BLaER1 treated with 17β-estradiol and CSF1 and Interleukin-3, amounts not matched to agents 10 nM and 100 nM (cell line): ENCODE measurements at regions not wholly inside any gene's neighbourhood (a gene's known extent, or its start where the extent isn't known, plus 50 kb on each side); places are given as distances from the start of the nearest gene placed in this dataset.
A peak's percentile ranks its signal among the peaks of the same experiment; 100 is the strongest.

Source experiments
- H3K27ac ChIP-seq, 11 experiments: shearing (Covaris generic); formaldehyde crosslinking; 2 replicates each; pipeline ENCODE4 v1.8.1; 2022
- H3K27me3 ChIP-seq, 11 experiments: shearing (Covaris generic); formaldehyde crosslinking; 2 replicates each; pipeline ENCODE4 v1.8.1; 2022
- H3K36me3 ChIP-seq, 11 experiments: shearing (Covaris generic); formaldehyde crosslinking; 2 replicates each; pipeline ENCODE4 v1.8.1; 2022
- H3K4me1 ChIP-seq, 10 experiments: shearing (Covaris generic); formaldehyde crosslinking; 2 replicates each; pipeline ENCODE4 v1.8.1; 2022
- H3K4me2 ChIP-seq, 11 experiments: shearing (Covaris generic); formaldehyde crosslinking; 2 replicates each; pipeline ENCODE4 v1.8.1; 2022
- H3K4me3 ChIP-seq, 10 experiments: shearing (Covaris generic); formaldehyde crosslinking; 2 replicates each; pipeline ENCODE4 v1.8.1; 2022
- H3K9ac ChIP-seq, 11 experiments: shearing (Covaris generic); formaldehyde crosslinking; 2 replicates each; pipeline ENCODE4 v1.8.1; 2022
- H3K9me3 ChIP-seq, 11 experiments: shearing (Covaris generic); formaldehyde crosslinking; replicated peaks in 1 of 11; 2 replicates each; pipeline ENCODE4 v1.8.1; 2022
- H4K20me1 ChIP-seq, 11 experiments: shearing (Covaris generic); formaldehyde crosslinking; 2 replicates each; pipeline ENCODE4 v1.8.1; 2022
- Cebpa-rat ChIP-seq, 11 experiments: shearing (Covaris generic); IDR thresholded peaks; 2 replicates each; pipeline ENCODE4 v1.8.1; 2022

DNA sequence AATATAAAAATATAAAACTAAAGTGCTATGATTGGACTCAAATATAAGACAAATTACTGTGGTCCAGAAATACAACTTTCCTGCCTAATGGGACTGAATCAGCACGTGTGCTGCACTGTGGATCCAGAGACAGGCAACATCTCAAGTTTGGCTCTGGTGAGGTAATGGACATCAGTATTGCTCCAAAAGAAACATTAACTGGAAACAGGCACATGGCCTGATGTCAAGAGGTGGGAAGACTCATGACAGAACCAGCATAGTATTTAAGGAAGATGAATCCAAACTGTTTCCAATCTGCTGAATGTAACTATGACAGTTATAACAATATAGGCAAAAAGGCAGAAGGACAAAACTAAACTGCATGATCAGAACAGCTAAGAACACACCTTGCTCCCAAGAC is 354.6 kb downstream of the FSIP2 start:
- 0 out of 22 replicates have a peak, but pooled peaks cover 0 to 4% (median 0%) of the 10 kb centered on the region in 11 experiments for H3K36me3 ChIP-seq
- H3K4me3 ChIP-seq: no peak overlapping the region
- no peak overlapping the region for H3K9ac ChIP-seq
- H3K4me1 ChIP-seq: no peaks in the 10 kb centered on the region; a peak in 1 of 20 replicates
- no peak for TF ChIP-seq Cebpa-rat (IDR thresholded peaks at IDR 0.05)
- no peaks in the 10 kb centered on the region for H4K20me1 ChIP-seq
- peaks cover 0 to 34% (median 16%) of the 10 kb centered on the region in 11 experiments; a peak in 13 of 22 replicates for H3K9me3 ChIP-seq
- H3K27me3 ChIP-seq: no peaks in the 10 kb centered on the region
- H3K27ac ChIP-seq: no peak overlapping the region
- H3K4me2 ChIP-seq: no peak overlapping the region

DNA sequence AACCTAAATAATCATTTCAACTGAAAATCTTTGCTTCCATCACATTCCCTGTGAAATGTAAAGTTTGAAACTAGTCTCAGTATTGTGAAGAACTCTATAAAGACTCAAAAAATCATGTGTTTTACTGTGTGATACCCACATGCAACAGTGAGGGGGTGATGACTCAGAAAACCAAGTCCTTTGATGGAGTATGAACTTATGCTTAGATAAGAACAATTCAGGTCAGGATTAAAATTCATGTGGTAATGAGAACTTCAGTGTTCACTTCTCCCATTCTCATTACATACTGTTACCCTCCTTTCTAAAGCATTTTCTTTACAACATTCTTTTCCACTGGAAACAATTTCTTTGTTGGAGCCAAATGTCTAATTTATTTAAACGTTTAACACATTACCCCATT is 360.2 kb downstream of the FSIP2 start:
- Histone ChIP-seq H3K4me1 (peaks cover 0 to 24% (median 12%) of the 10 kb centered on the region in 10 experiments; a peak in 15 of 20 replicates), H3K4me2 (peak overlapping the region in 5 of 11 experiments; percentile 9 to 31 (median 10); a peak in 5 of 22 replicates), H3K9ac (no peak overlapping the region), H4K20me1 (no peaks in the 10 kb centered on the region), H3K36me3 (peaks cover 0 to 4% (median 0%) of the 10 kb centered on the region in 11 experiments; a peak in 1 of 22 replicates), H3K27me3 (no peaks in the 10 kb centered on the region), H3K27ac (no peak overlapping the region), H3K9me3 (peaks cover 0 to 38% (median 11%) of the 10 kb centered on the region in 11 experiments; a peak in 16 of 22 replicates), H3K4me3 (no peak overlapping the region; a peak in 1 of 20 replicates)
- no peak for TF ChIP-seq Cebpa-rat (IDR thresholded peaks at IDR 0.05)

DNA sequence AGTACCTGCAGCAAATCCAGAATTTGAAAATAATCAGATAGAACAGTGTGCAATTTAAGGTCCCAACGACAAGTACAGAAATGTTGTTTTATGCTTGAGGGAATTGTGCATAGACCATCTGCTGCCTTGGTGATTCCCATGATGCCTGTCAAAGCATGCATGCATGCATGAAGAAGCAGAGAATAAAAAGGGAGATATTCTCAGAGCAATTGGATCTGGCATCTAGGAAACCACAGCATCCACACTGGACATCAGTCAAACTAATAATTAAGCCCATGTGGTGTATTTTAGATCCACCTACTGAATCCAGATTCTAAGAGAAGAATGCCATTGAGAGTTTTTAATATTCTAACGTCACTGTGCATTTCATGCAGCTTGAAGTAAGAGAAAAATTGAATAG is 361.2 kb downstream of the FSIP2 start:
- Histone ChIP-seq H3K4me2 (peak overlapping the region in 7 of 11 experiments; percentile 27 to 71 (median 64); a peak in 13 of 22 replicates), H4K20me1 (no peaks in the 10 kb centered on the region), H3K4me1 (peaks cover 0 to 24% (median 12%) of the 10 kb centered on the region in 10 experiments; a peak in 15 of 20 replicates), H3K27ac (no peak overlapping the region), H3K27me3 (no peaks in the 10 kb centered on the region), H3K36me3 (peaks cover 0 to 4% (median 0%) of the 10 kb centered on the region in 11 experiments; a peak in 1 of 22 replicates), H3K4me3 (peak overlapping the region in 1 of 10 experiments; percentile 23; a peak in 1 of 20 replicates), H3K9ac (no peak overlapping the region), H3K9me3 (peaks cover 0 to 40% (median 14%) of the 10 kb centered on the region in 11 experiments; a peak in 15 of 22 replicates)
- no peak for TF ChIP-seq Cebpa-rat (IDR thresholded peaks at IDR 0.05)

DNA sequence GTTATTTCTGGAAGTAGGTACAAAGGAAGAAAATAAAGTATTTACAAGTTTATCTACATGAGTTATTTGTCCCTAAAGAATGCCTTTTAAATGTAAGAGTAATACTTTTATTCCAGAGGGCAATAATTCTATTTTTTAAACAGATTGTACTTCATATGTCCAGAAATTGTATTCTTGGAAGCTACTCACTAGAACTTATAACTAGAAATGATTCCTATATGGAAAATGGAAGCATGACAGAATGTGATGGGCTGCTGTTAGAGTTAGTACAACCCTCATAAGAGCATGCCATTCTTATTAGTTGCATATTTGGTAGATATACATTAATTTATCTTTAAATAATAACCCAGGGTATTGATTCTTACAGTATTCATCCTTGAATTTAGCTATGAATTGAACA is 362.0 kb downstream of the FSIP2 start:
- Histone ChIP-seq H3K27ac (no peak overlapping the region), H3K9ac (no peak overlapping the region), H3K4me2 (peak overlapping the region in 3 of 11 experiments; percentile 38 to 71 (median 71); a peak in 6 of 22 replicates), H3K4me3 (no peak overlapping the region), H4K20me1 (no peaks in the 10 kb centered on the region), H3K27me3 (no peaks in the 10 kb centered on the region), H3K36me3 (no peaks in the 10 kb centered on the region; a peak in 1 of 22 replicates), H3K9me3 (peaks cover 0 to 40% (median 17%) of the 10 kb centered on the region in 11 experiments; a peak in 16 of 22 replicates), H3K4me1 (peaks cover 0 to 24% (median 12%) of the 10 kb centered on the region in 10 experiments; a peak in 15 of 20 replicates)
- TF ChIP-seq Cebpa-rat (IDR thresholded peaks at IDR 0.05): no peak

DNA sequence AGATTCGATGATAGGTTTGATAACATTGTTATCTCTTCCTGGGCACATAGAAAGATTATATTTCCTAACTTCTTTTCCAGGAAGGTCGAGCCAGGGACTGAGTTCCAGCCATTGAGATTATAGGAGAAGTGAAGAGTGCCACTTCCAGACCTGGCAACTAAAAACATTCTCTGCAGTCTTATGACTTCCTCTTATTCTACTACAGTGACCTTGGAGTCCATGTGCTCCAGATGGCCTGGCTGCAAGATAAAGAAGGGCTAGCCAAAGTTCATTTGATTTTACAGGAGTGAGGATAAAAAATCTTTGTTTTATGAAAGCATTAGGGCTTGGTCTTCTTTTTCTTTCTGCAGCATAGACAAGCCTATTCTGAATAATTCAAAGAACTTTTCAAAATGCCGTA is 363.0 kb downstream of the FSIP2 start:
- peaks cover 0 to 24% (median 12%) of the 10 kb centered on the region in 10 experiments; a peak in 15 of 20 replicates for H3K4me1 ChIP-seq
- no peaks in the 10 kb centered on the region for H4K20me1 ChIP-seq
- no peak overlapping the region for H3K4me3 ChIP-seq
- TF ChIP-seq Cebpa-rat (IDR thresholded peaks at IDR 0.05): no peak
- H3K27ac ChIP-seq: no peak overlapping the region
- H3K36me3 ChIP-seq: peaks cover 0 to 3% (median 0%) of the 10 kb centered on the region in 11 experiments; a peak in 1 of 22 replicates
- H3K9me3 ChIP-seq: peaks cover 0 to 49% (median 20%) of the 10 kb centered on the region in 11 experiments; a peak in 17 of 22 replicates
- H3K9ac ChIP-seq: no peak overlapping the region
- no peaks in the 10 kb centered on the region for H3K27me3 ChIP-seq
- H3K4me2 ChIP-seq: no peak overlapping the region

DNA sequence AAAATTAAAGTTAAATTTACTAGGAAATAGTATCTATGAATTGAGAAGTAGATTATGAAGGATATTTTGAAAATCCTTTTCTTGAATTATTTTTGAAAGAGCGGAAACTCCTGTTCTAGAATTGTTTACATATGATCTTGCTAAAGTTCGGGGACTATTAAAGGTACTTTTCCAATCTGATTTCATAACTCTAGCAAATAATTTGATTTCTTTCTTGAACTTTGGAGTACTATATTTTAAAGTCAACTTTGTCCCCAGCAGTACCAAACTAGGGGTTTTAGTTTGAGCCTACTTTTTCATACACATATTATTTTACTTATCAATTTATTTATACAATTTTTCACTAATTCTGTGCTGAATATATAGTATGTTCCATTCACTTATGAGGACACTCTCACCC is 364.7 kb downstream of the FSIP2 start:
- Histone ChIP-seq H4K20me1 (no peaks in the 10 kb centered on the region), H3K4me2 (no peak overlapping the region), H3K9ac (no peak overlapping the region), H3K4me1 (peaks cover 0 to 30% (median 16%) of the 10 kb centered on the region in 10 experiments; a peak in 15 of 20 replicates), H3K27me3 (no peaks in the 10 kb centered on the region), H3K36me3 (peaks cover 0 to 4% (median 0%) of the 10 kb centered on the region in 11 experiments; a peak in 1 of 22 replicates), H3K4me3 (no peak overlapping the region), H3K27ac (no peak overlapping the region), H3K9me3 (peaks cover 8 to 62% (median 30%) of the 10 kb centered on the region in 11 experiments; a peak in 20 of 22 replicates)
- no peak for TF ChIP-seq Cebpa-rat (IDR thresholded peaks at IDR 0.05)

DNA sequence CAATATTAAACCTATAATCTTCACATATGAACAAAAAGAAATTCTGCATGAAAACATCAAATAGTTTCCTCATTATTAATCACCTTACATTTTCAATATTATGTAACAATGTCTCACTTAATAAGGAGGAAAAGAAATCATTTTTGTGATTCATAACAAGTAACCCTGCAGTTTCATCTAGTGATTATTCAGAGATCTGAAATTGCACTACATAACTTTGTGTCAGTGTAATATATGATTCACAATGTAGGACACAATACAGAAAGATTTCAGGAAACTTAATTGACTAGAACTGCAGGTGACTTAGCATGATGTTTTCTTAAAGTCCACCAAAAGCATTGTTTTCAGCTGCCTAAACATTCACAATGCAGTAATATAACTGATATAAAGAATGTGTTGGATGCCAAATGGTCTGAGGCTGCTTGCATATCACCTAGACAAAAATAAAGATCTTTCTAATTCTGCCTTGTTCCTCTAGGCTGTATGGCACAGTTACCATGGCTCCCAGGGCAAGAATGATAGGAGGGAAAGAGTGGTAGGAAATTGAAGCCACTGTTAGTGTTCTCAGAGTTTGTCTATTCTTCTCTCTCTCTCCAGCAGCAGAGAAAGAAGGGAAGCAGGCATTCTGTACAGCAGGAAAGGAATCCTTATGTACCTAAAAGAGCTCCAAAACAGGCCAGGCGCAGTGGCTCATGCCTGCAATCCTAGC is 366.6 kb downstream of the FSIP2 start:
- no peaks in the 10 kb centered on the region for H4K20me1 ChIP-seq
- H3K36me3 ChIP-seq: peaks cover 0 to 4% (median 0%) of the 10 kb centered on the region in 11 experiments; a peak in 1 of 22 replicates
- no peak overlapping the region for H3K4me2 ChIP-seq
- H3K27ac ChIP-seq: no peak overlapping the region
- peaks cover 8 to 81% (median 40%) of the 10 kb centered on the region in 11 experiments for H3K9me3 ChIP-seq
- H3K9ac ChIP-seq: no peak overlapping the region
- H3K4me1 ChIP-seq: peaks cover 0 to 28% (median 8%) of the 10 kb centered on the region in 10 experiments; a peak in 15 of 20 replicates
- no peak overlapping the region for H3K4me3 ChIP-seq
- TF ChIP-seq Cebpa-rat (IDR thresholded peaks at IDR 0.05): no peak
- no peaks in the 10 kb centered on the region for H3K27me3 ChIP-seq

DNA sequence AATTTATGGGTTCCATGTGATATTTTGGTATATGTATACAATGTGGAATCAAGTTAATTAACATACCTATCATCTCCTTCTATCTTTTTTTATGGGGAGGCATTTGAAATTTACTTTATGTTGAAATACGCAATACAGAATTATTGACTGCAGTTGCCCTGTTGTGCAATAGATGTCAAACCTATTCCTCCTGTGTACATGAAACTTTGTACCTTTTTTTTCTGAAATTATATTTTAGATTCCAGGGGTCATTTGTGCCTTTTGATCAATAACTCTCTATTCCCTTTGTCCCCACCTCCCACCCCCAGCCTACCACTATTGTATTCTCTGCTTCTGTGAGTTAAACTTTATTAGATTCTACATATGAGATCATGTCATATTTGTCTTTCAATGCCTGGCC is 369.9 kb downstream of the FSIP2 start:
- H3K36me3 ChIP-seq: 0 out of 22 replicates have a peak, but pooled peaks cover 0 to 4% (median 0%) of the 10 kb centered on the region in 11 experiments
- no peak for TF ChIP-seq Cebpa-rat (IDR thresholded peaks at IDR 0.05)
- peaks cover 13 to 90% (median 57%) of the 10 kb centered on the region in 11 experiments for H3K9me3 ChIP-seq
- H3K27me3 ChIP-seq: no peaks in the 10 kb centered on the region
- H3K4me3 ChIP-seq: no peak overlapping the region
- peak overlapping the region in 2 of 11 experiments; percentile 23 to 35; a peak in 3 of 22 replicates for H3K4me2 ChIP-seq
- H3K4me1 ChIP-seq: peaks cover 0 to 19% (median 2%) of the 10 kb centered on the region in 10 experiments; a peak in 5 of 20 replicates
- no peak overlapping the region for H3K27ac ChIP-seq
- H3K9ac ChIP-seq: no peak overlapping the region
- H4K20me1 ChIP-seq: no peaks in the 10 kb centered on the region

DNA sequence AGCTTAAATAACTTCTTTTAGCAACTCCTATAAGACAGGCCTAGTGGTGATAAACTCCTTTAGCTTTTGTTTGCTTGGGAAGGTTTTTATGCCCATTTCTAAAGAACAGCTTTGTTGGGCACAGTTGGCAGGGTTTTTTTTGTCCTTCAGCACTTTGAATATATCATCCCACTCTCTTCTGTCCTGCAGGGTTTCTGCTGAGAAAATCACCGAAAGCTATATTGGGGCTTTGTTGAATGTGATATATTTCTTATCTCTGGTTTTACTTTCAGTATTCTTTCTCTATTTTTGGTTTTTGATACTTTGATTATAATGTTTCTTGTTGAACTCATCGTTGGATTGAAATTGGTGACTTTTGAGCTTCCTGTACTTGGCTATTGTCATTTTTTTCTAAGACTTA is 372.8 kb upstream of the ZC3H15 start:
- Histone ChIP-seq H3K4me1 (peaks cover 0 to 26% (median 0%) of the 10 kb centered on the region in 10 experiments; a peak in 4 of 20 replicates), H3K4me3 (no peak overlapping the region), H3K27me3 (no peaks in the 10 kb centered on the region), H4K20me1 (no peaks in the 10 kb centered on the region), H3K9me3 (peaks cover 44 to 97% (median 70%) of the 10 kb centered on the region in 11 experiments), H3K9ac (no peak overlapping the region), H3K4me2 (no peak overlapping the region), H3K36me3 (peaks cover 0 to 26% (median 19%) of the 10 kb centered on the region in 11 experiments; a peak in 15 of 22 replicates), H3K27ac (no peak overlapping the region)
- TF ChIP-seq Cebpa-rat (IDR thresholded peaks at IDR 0.05): no peak
